ENCODE measurements at regions not wholly inside any gene's neighbourhood (a gene's known extent, or its start where the extent isn't known, plus 50 kb on each side); places are given as distances from the start of the nearest gene placed in this dataset.

DNA sequence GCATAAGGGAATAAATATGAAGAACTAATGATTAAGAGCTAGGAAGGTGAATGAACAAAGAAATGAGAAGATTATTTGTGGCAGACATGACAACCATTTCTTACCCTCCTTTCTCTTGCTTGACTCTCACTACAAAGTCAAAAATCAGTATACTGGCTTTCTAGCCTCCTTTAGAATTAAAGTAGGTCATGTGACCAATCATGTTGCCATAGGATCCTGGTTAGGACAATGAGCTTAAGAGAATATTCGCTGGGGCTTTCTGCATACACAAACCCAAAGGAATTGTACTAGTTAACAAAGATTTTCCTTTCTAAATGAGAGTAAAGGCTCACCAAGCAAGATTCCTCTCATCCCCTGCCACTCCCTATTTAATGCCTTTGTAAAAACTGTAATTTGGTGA lies 76.0 kb upstream of the ID4 start:
- TF ChIP-seq POLR2A (IDR thresholded peaks at IDR 0.05) = no peak
- no peak for TF ChIP-seq CTCF (IDR thresholded peaks at IDR 0.05)
